G401 (cell line): ENCODE measurements at regions not wholly inside any gene's neighbourhood (a gene's known extent, or its start where the extent isn't known, plus 50 kb on each side); places are given as distances from the start of the nearest gene placed in this dataset.
"Not testable (repeated sequence)": the region's sequence is repeated elsewhere in the genome, so short reads cannot be mapped to it uniquely, and the experiment has no call there.

ENCODE experiments used
- DNase-seq: peaks from one replicate; pipeline ENCODE4 v3.0.0-alpha.2; 2015; ENCODE audit warnings: low spot score
- in situ Hi-C: cut with HindIII; loops from 2 replicates; pipeline ENCODE4 v1.10.0; 2016; ENCODE audit warnings: low sequenced_read_pairs, mixed read lengths

GRCh38 chr7:13099154-13099795 lies 411.8 kb downstream of the ARL4A start:
- in situ Hi-C loops: no loop called here
- no peak for DNase-seq

- in situ Hi-C loops: no loop called here
- no peak for DNase-seq
Measured at GRCh38 chr7:13104128-13104527, 416.7 kb downstream of the ARL4A start.

GRCh38 chr7:13105209-13105608 lies 417.8 kb downstream of the ARL4A start:
- no peak for DNase-seq
- in situ Hi-C loops: no loop called here

GRCh38 chr7:13106513-13106912 lies 419.1 kb downstream of the ARL4A start:
- in situ Hi-C loops: no loop called here
- no peak for DNase-seq

- no peak for DNase-seq
- in situ Hi-C loops: no loop called here
Measured at GRCh38 chr7:13107291-13107690, 419.9 kb downstream of the ARL4A start.

GRCh38 chr7:13108061-13108460 lies 420.6 kb downstream of the ARL4A start:
- in situ Hi-C loops: no loop called here
- DNase-seq: no peak

GRCh38 chr7:13109201-13109600 lies 421.8 kb downstream of the ARL4A start:
- in situ Hi-C loops: no loop called here
- DNase-seq: no peak

GRCh38 chr7:13110107-13110506 lies 422.7 kb downstream of the ARL4A start:
- in situ Hi-C loops: no loop called here
- DNase-seq: no peak

GRCh38 chr7:13111230-13111629 lies 423.8 kb downstream of the ARL4A start:
- DNase-seq: no peak
- in situ Hi-C loops: no loop called here

GRCh38 chr7:13114240-13114639 lies 426.8 kb downstream of the ARL4A start:
- DNase-seq, in situ Hi-C loops: not testable (repeated sequence)

GRCh38 chr7:13115157-13115772 lies 427.8 kb downstream of the ARL4A start:
- DNase-seq: no peak
- in situ Hi-C loops: no loop called here

- no peak for DNase-seq
- in situ Hi-C loops: no loop called here
Measured at GRCh38 chr7:13115855-13116254, 428.4 kb downstream of the ARL4A start.

- DNase-seq: no peak
Measured at GRCh38 chr7:13117103-13117502, 429.7 kb downstream of the ARL4A start.

GRCh38 chr7:13117592-13117991 lies 430.2 kb downstream of the ARL4A start:
- in situ Hi-C loops: no loop called here
- no peak for DNase-seq

More at GRCh38 chr7:13117103-13117502, 429.7 kb downstream of the ARL4A start:
- in situ Hi-C loops: no loop called here

- DNase-seq, in situ Hi-C loops: not testable (repeated sequence)
Measured at GRCh38 chr7:13124629-13125028, 437.2 kb downstream of the ARL4A start.

GRCh38 chr7:13126347-13126746 lies 438.9 kb downstream of the ARL4A start:
- in situ Hi-C loops: no loop called here
- DNase-seq: no peak

- in situ Hi-C loops: no loop called here
Measured at GRCh38 chr7:13130321-13130720, 442.9 kb downstream of the ARL4A start.

GRCh38 chr7:13130906-13131305 lies 443.5 kb downstream of the ARL4A start:
- in situ Hi-C loops: not testable (repeated sequence)

More at GRCh38 chr7:13130321-13130720, 442.9 kb downstream of the ARL4A start:
- no peak for DNase-seq

GRCh38 chr7:13132314-13132713 lies 444.9 kb downstream of the ARL4A start:
- DNase-seq: no peak
- in situ Hi-C loops: no loop called here

More at GRCh38 chr7:13130906-13131305, 443.5 kb downstream of the ARL4A start:
- not testable (repeated sequence) for DNase-seq

GRCh38 chr7:13136345-13136744 lies 448.9 kb downstream of the ARL4A start:
- in situ Hi-C loops, DNase-seq: not testable (repeated sequence)

GRCh38 chr7:13139436-13139835 lies 452.0 kb downstream of the ARL4A start:
- DNase-seq: no peak
- in situ Hi-C loops: no loop called here
